RPMI8226 (cell line): ENCODE measurements at regions not wholly inside any gene's neighbourhood (a gene's known extent, or its start where the extent isn't known, plus 50 kb on each side); places are given as distances from the start of the nearest gene placed in this dataset.
A peak's percentile ranks its signal among the peaks of the same experiment; 100 is the strongest.
"Not testable (repeated sequence)": the region's sequence is repeated elsewhere in the genome, so short reads cannot be mapped to it uniquely, and the experiment has no call there.

Experiments
- DNase-seq: peaks from one replicate; pipeline ENCODE4 v3.0.0-alpha.2; 2015

GRCh38 chr13:65584126-65584525 lies 1646.0 kb downstream of the PCDH9 start:
- DNase-seq, result no peak

GRCh38 chr13:65582160-65582559 lies 1648.0 kb downstream of the PCDH9 start:
- no peak for DNase-seq

GRCh38 chr13:65564561-65564960 lies 1665.6 kb downstream of the PCDH9 start:
- not testable (repeated sequence) for DNase-seq

- no peak for DNase-seq
These were observed 1667.8 kb downstream of the PCDH9 start for GRCh38 chr13:65562305-65562704.

- DNase-seq, result no peak
These were observed 1669.2 kb downstream of the PCDH9 start for GRCh38 chr13:65560936-65561335.

- DNase-seq, result no peak
These were observed 1674.2 kb downstream of the PCDH9 start for GRCh38 chr13:65555962-65556361.

GRCh38 chr13:65553096-65553727 lies 1676.9 kb downstream of the PCDH9 start:
- DNase-seq, result no peak

- no peak for DNase-seq
These were observed 1678.9 kb downstream of the PCDH9 start for GRCh38 chr13:65551208-65551607.

- no peak for DNase-seq
These were observed 1690.0 kb downstream of the PCDH9 start for GRCh38 chr13:65540175-65540574.

GRCh38 chr13:65535370-65535769 lies 1694.8 kb downstream of the PCDH9 start:
- no peak for DNase-seq

- DNase-seq, result no peak
These were observed 1697.9 kb downstream of the PCDH9 start for GRCh38 chr13:65532231-65532630.

GRCh38 chr13:65530688-65531087 lies 1699.4 kb downstream of the PCDH9 start:
- no peak for DNase-seq

- DNase-seq, result no peak
These were observed 1700.6 kb downstream of the PCDH9 start for GRCh38 chr13:65529541-65529940.

GRCh38 chr13:65508745-65509144 lies 1721.4 kb downstream of the PCDH9 start:
- no peak for DNase-seq

GRCh38 chr13:65508338-65508737 lies 1721.8 kb downstream of the PCDH9 start:
- no peak for DNase-seq

GRCh38 chr13:65505941-65506340 lies 1724.2 kb downstream of the PCDH9 start:
- DNase-seq, result no peak

GRCh38 chr13:65504213-65504612 lies 1725.9 kb downstream of the PCDH9 start:
- no peak for DNase-seq

- no peak for DNase-seq
These were observed 1729.7 kb downstream of the PCDH9 start for GRCh38 chr13:65500481-65500880.

- DNase-seq, result no peak
These were observed 1730.9 kb downstream of the PCDH9 start for GRCh38 chr13:65499256-65499655.

- DNase-seq, result no peak
These were observed 1732.9 kb downstream of the PCDH9 start for GRCh38 chr13:65497265-65497664.

GRCh38 chr13:65490725-65491124 lies 1739.4 kb downstream of the PCDH9 start:
- DNase-seq, result not testable (repeated sequence)

GRCh38 chr13:65488606-65489005 lies 1741.5 kb downstream of the PCDH9 start:
- DNase-seq, result peak; percentile 24

GRCh38 chr13:65479692-65480091 lies 1750.4 kb downstream of the PCDH9 start:
- DNase-seq, result no peak

GRCh38 chr13:65473196-65473595 lies 1756.9 kb downstream of the PCDH9 start:
- no peak for DNase-seq

GRCh38 chr13:65472336-65472735 lies 1757.8 kb downstream of the PCDH9 start:
- DNase-seq, result no peak
